Epithelial cell of esophagus (primary cell): ENCODE measurements at regions not wholly inside any gene's neighbourhood (a gene's known extent, or its start where the extent isn't known, plus 50 kb on each side); places are given as distances from the start of the nearest gene placed in this dataset.
"Not testable (repeated sequence)": the region's sequence is repeated elsewhere in the genome, so short reads cannot be mapped to it uniquely, and the experiment has no call there.

ENCODE experiments used
- DNase-seq: peaks from one replicate; pipeline ENCODE4 v3.0.0; 2010; ENCODE audit warnings: low read depth
- H3K4me3 ChIP-seq: 2 replicates; pipeline ENCODE4 v1.5.1; 2011; ENCODE audit warnings: mild to moderate bottlenecking, low read length, control low read depth
- CTCF ChIP-seq: IDR thresholded peaks from 2 replicates; pipeline ENCODE4 v1.5.1; 2011; ENCODE audit warnings: low read depth, mild to moderate bottlenecking, low read length, control low read depth, inconsistent platforms; ENCODE audit not compliant: insufficient read depth; ENCODE audit errors: missing control alignments

- H3K4me3 ChIP-seq: no peak overlapping the region
- no peak for TF ChIP-seq CTCF
These were observed 426.9 kb downstream of the STK39 start for GRCh38 chr2:167820488-167820887.

GRCh38 chr2:167818521-167818920 is 428.9 kb downstream of the STK39 start:
- no peak for TF ChIP-seq CTCF
- no peak overlapping the region for H3K4me3 ChIP-seq
- no peak for DNase-seq

More at GRCh38 chr2:167820488-167820887, 426.9 kb downstream of the STK39 start:
- DNase-seq: no peak

GRCh38 chr2:167817908-167818307 is 429.5 kb downstream of the STK39 start:
- DNase-seq: no peak
- H3K4me3 ChIP-seq: no peak overlapping the region
- TF ChIP-seq CTCF: no peak

GRCh38 chr2:167817422-167817821 is 430.0 kb downstream of the STK39 start:
- H3K4me3 ChIP-seq: no peak overlapping the region
- TF ChIP-seq CTCF: no peak
- no peak for DNase-seq

GRCh38 chr2:167816874-167817290 is 430.5 kb downstream of the STK39 start:
- no peak for DNase-seq
- TF ChIP-seq CTCF: no peak
- H3K4me3 ChIP-seq: no peak overlapping the region

- no peak overlapping the region for H3K4me3 ChIP-seq
- no peak for TF ChIP-seq CTCF
- no peak for DNase-seq
These were observed 432.3 kb downstream of the STK39 start for GRCh38 chr2:167814881-167815718.

GRCh38 chr2:167814482-167814880 is 432.9 kb downstream of the STK39 start:
- not testable (repeated sequence) for H3K4me3 ChIP-seq, DNase-seq

GRCh38 chr2:167809799-167810198 is 437.6 kb downstream of the STK39 start:
- not testable (repeated sequence) for DNase-seq, H3K4me3 ChIP-seq
